ENCODE measurements at regions not wholly inside any gene's neighbourhood (a gene's known extent, or its start where the extent isn't known, plus 50 kb on each side); places are given as distances from the start of the nearest gene placed in this dataset.

DNA sequence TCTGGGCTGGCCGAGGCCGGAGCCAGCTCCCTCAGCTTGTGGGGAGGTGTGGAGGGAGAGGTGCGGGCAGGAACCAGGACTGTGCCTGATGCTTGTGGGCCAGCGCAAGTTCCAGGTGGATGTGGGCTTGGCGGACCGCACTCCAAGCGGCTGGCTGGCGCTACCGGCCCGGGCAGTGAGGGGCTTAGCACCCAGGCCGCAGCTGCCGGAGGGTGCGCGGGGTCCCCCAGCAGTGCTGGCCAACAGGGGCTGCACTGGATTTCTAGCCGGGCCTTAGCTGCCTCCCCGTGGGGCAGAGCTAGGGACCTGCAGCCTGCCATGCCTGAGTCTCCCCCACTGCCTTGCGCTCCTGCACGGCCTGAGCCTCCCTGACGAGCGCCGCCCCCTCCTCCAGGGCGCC lies 242.8 kb downstream of the CCSER2 start:
- TF ChIP-seq, protein P1, sequence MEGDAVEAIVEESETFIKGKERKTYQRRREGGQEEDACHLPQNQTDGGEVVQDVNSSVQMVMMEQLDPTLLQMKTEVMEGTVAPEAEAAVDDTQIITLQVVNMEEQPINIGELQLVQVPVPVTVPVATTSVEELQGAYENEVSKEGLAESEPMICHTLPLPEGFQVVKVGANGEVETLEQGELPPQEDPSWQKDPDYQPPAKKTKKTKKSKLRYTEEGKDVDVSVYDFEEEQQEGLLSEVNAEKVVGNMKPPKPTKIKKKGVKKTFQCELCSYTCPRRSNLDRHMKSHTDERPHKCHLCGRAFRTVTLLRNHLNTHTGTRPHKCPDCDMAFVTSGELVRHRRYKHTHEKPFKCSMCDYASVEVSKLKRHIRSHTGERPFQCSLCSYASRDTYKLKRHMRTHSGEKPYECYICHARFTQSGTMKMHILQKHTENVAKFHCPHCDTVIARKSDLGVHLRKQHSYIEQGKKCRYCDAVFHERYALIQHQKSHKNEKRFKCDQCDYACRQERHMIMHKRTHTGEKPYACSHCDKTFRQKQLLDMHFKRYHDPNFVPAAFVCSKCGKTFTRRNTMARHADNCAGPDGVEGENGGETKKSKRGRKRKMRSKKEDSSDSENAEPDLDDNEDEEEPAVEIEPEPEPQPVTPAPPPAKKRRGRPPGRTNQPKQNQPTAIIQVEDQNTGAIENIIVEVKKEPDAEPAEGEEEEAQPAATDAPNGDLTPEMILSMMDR (IDR thresholded peaks at IDR 0.05), result no peak
- TF ChIP-seq ZFX (IDR thresholded peaks at IDR 0.05; ENCODE audit: borderline replicate concordance), result no peak
- no peak overlapping the region for H3K27ac ChIP-seq

- H3K27ac ChIP-seq, result no peak overlapping the region
- TF ChIP-seq, protein P1 (IDR thresholded peaks at IDR 0.05), result peak; percentile 21; the same call in 1 of the 2 replicates
- TF ChIP-seq ZFX (IDR thresholded peaks at IDR 0.05; ENCODE audit: borderline replicate concordance), result no peak
Measured at GRCh38 chr10:84574102-84574501, 245.7 kb downstream of the CCSER2 start.

DNA sequence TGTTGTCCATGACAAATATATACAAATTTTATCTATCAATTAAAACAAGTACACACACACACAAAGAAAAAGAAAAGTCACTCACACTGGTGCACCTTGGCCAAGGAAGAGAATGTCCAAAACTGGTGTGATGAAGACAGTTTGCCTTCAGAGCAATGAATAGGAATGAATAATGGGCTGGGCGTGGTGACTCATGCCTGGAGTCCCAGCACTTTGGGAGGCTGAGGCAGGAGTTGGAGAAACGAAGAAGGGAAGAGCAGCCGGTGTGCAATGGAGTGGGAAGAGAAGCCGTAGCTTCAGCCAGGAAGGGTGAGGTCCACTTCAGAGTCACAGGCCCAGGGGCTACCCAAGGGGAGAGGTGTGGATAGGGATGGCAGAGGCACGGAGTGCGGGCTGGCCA lies 253.6 kb downstream of the CCSER2 start:
- no peak overlapping the region for H3K27ac ChIP-seq
- no peak for TF ChIP-seq ZFX (IDR thresholded peaks at IDR 0.05; ENCODE audit: borderline replicate concordance)
- TF ChIP-seq, protein P1 (IDR thresholded peaks at IDR 0.05), result no peak

DNA sequence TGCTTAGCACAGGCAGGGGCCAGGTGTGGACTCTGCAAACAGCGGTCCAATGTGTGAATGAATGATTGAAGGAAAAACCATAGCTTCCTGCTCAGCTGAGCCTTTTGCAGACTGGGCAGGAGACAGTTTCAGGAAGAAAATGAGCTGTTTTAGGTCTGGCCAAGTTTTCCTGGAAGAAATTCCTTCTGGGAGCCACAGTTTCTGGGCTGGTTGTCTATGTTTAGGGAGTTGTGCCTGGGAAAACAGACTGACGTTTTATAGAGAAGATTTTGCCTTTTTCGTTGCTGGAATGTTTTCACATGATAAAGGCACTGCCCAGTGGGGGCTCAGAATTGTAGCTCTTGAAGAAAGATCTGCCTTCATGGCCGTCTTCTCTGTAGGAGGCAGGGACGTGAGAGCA lies 255.1 kb downstream of the CCSER2 start:
- TF ChIP-seq, protein P1 (IDR thresholded peaks at IDR 0.05), result no peak
- no peak for TF ChIP-seq ZFX (IDR thresholded peaks at IDR 0.05; ENCODE audit: borderline replicate concordance)
- no peak overlapping the region for H3K27ac ChIP-seq

GRCh38 chr10:84587789-84588188 lies 259.4 kb downstream of the CCSER2 start:
- TF ChIP-seq, protein P1 (IDR thresholded peaks at IDR 0.05), result no peak
- TF ChIP-seq ZFX (IDR thresholded peaks at IDR 0.05; ENCODE audit: borderline replicate concordance), result no peak
- H3K27ac ChIP-seq, result no peak overlapping the region

DNA sequence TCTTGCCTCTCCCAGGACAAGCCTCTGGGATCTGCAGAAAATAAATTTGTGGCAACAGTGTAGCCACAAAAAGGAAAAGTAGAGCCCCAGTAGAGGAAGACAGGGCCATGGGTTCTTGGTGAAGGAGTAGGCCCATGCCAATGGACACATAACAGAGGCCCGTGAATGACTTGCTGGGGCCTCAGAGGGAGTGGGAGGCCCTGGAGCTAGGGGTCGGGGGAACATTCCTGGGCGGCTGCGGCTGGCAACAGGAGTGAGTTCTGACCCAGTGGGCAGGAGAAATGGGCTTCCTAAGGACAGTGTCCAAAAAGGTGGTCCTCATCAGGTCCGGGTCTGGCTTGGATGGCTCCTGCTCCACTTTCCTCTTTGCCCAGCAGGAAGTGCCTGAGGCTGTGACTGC lies 260.0 kb downstream of the CCSER2 start:
- no peak for TF ChIP-seq ZFX (IDR thresholded peaks at IDR 0.05; ENCODE audit: borderline replicate concordance)
- TF ChIP-seq, protein P1 (IDR thresholded peaks at IDR 0.05), result no peak
- no peak overlapping the region for H3K27ac ChIP-seq

- H3K27ac ChIP-seq, result no peak overlapping the region
- no peak for TF ChIP-seq ZFX (IDR thresholded peaks at IDR 0.05; ENCODE audit: borderline replicate concordance)
Measured at GRCh38 chr10:84588971-84589370, 260.6 kb downstream of the CCSER2 start.

- no peak overlapping the region for H3K27ac ChIP-seq
- no peak for TF ChIP-seq ZFX (IDR thresholded peaks at IDR 0.05; ENCODE audit: borderline replicate concordance)
- TF ChIP-seq, protein P1 (IDR thresholded peaks at IDR 0.05), result no peak
Measured at GRCh38 chr10:84589526-84590205, 261.3 kb downstream of the CCSER2 start.

All from 22Rv1 (cell line).